Stimulated activated naive CD8-positive, alpha-beta T cell treated with anti-CD3 and anti-CD28 coated beads, Interleukin-15, Interleukin-2, amounts not matched to agents 100 U/mL and 50 U/mL, for 24 hours (primary cell): ENCODE measurements at regions not wholly inside any gene's neighbourhood (a gene's known extent, or its start where the extent isn't known, plus 50 kb on each side); places are given as distances from the start of the nearest gene placed in this dataset.

Source experiments
- ATAC-seq: fragments of 150-1000 bp; cut with Tn5 transposase; one replicate; pipeline ENCODE4 v1.10.0; 2021
- DNase-seq: peaks from one replicate; pipeline ENCODE4 v3.0.0; 2021

DNA sequence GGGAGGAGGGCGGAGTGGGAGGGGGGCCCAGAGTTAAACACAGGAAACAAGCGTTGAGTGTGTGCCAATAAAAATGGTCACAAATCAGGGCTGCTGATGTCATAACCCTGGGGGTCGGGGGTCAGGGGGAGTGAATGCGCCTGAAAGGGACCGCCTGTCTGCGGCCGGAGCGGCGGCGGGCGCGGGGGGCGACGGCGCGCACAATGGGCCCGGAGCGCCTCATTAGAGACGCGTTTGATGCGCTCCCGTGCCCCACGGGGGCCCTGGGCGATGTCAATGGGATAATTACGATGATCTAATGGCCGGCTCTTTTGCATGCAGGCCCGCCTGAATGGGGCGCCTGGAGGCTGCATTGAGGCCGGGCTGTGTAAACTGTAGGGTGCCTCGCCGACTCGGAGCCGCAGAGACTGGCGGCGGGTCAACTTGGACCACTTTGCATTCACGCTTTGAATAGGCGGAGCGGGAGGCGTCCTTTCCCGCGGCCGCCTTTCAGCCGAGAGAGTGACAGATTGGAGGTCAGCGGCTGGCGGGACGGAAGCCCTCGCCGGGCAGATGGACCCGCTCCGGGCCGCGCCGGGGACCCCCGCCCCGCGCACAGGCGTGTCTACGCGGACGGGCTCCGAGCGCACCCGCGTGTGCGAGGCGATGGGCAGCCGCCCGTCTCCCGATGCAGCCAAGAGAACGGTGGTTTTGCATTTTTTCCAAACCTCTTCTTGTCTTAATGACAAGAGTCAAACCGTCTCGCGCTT, 296.1 kb downstream of the TFAP2C start:
- DNase-seq, result peak; percentile 3

DNA sequence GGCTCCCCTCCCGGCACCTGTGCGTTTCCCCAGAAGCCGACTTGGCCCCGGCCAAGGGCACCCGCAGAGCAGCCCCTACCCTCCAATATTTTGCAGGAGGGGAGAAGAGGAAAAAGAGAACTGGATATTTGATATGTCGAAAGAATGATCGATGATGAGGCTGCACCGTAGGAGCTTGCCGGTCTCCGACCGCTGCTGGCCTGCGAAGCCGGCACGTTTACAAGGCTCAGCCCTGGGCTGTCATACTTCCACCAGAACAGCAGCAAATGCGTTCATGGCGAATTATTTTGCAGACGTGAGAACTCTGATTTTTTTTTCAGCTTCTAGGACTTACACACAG, 296.7 kb downstream of the TFAP2C start:
- no peak for DNase-seq
- no peak for ATAC-seq

More for the DNA sequence above, 296.1 kb downstream of the TFAP2C start:
- no peak for ATAC-seq

DNA sequence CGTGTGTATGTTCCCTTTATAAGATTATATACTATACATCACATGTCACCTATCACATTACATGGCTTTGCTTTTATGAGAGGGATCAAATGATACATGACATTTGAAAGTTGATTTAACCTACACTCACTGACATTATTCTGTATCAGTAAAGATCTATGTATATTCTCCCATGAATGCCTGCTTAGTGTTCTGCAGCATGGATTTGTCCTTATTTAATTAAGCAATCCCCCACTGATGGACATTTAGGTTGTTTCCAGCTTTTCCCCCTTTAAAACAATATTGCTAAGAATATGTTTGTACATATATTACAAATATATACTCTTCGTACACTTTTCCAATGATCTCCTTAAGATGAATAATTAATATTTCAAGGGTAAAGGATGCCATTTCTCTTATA, 297.4 kb downstream of the TFAP2C start:
- no peak for DNase-seq

DNA sequence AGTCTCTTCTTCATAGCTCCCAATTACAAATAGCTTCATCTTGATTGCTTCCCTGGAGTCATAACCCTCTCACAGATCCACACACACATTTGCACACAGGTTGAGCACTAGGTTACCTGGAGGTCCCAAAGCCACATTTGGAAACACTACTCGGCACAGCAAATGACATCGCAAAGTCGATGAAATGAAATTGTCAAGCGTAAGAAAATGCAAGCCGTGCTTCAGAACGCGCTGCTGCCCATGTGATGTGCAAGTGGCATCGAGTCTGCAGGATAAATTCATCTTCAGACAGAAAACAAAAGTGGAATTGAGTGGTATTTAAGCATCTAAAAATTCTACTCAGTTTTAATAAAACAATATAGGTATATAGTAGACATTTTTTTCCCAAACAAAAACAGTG, 298.0 kb downstream of the TFAP2C start:
- DNase-seq (no peak), ATAC-seq (no peak)

More for the DNA sequence above, 297.4 kb downstream of the TFAP2C start:
- ATAC-seq, result no peak

DNA sequence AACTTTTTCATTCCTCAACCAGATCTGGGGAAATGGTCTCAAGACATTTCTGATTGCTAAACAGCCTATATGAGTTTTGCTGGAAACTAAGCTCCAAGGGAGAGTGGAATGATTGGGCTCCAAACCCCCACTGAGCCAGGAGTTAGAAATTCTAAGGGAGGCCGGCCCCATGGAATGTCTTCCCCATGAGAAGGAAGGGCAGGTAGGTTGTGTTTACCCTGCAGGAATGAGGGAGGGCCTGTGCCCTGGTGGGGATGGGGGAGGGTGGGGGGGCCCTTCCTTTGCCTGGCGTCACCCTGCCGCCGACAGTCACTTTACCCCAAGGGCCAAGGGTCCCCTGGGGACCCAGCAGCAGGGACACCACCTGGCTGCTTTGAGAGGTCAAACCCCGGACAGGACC, 298.9 kb downstream of the TFAP2C start:
- DNase-seq, result no peak
- ATAC-seq, result no peak

DNA sequence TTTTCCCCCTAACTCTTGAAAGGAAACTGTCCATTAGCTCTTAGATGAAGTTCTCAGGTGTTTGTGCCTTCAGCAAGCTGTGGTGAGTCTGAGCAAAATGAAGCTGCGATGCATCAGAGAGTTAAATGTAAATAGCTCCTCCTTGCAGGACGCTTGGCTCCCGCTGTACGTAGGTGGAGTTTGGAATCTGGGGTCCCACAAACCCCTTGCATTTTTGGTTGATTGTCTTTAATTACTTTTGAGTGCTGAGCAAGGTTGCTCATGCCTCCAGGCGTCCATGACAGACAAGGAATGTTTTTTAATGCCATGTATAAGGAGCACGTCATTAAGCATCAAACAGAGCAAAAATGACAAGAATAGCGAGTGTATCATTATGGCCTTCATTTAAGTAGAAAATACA, 300.5 kb downstream of the TFAP2C start:
- DNase-seq (no peak), ATAC-seq (no peak)

DNA sequence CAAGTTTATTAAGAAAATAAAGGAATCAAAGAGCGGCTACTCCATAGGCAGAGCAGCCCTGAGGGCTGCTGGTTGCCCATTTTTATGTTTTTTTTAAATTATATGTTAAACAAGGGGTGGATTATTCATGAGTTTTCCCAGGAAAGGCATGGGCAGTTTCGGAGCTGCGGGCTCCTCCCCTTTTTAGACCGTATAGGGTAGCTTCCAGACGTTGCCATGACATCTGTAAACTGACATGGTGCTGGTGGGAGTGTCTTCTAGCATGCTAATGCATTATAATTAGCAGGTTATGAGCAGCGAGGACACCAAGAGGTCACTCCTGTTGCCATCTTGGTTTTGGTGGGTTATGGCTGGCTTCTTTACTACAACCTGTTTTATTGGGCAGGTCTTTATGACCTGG, 301.8 kb downstream of the TFAP2C start:
- ATAC-seq, result no peak
- no peak for DNase-seq

DNA sequence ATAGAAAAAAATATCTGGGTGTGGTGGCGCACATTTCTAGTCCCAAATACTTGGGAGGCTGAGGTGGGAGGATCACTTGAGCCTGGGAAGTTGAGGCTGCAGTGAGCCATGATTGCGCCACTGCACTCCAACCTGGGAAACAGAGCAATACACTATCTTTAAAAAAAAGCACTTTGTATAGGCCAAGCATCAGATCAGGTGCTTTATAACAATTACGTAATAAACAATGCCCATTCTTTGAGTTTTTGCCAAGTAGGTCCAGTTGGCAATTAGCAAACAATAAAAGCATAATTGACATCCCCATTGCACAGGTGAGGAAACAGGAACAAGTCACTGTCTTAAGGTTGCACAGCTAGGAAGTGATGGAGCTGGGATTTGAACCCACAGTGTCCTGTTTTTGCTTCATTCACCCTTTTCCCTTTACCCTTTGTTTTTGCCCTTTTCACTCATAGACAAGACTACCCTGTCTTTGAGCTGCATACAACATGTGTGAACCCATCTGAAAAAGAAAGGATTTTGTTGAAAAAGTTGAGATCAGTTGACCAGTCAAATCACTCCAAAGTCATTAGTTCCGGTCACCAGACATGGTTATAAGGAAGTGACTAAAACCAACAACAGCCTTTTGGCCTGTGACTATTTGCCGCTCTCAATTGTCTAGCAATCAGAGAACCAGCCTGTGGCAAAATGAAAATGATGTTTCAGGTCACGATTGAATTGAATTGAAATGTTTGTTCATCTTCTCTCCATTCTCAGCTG, 303.6 kb downstream of the TFAP2C start:
- ATAC-seq, result no peak
- DNase-seq, result no peak

DNA sequence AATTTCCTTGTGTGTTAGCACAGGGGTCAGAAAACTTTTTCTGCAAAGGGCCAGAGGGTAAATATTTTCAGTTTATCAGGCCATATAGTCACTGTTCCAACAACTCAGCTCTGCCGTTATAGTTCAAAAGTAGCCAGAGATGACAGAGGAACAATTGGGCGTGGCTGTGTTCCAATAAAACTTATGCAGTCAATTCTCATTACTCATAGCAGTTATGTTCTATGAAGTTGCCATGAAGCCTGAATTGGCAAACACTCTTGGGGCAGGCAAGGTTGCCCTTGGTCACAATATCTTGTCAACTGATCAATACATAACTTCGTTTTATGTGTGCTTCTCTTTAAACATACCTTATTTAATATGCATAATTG, 304.2 kb downstream of the TFAP2C start:
- no peak for DNase-seq

DNA sequence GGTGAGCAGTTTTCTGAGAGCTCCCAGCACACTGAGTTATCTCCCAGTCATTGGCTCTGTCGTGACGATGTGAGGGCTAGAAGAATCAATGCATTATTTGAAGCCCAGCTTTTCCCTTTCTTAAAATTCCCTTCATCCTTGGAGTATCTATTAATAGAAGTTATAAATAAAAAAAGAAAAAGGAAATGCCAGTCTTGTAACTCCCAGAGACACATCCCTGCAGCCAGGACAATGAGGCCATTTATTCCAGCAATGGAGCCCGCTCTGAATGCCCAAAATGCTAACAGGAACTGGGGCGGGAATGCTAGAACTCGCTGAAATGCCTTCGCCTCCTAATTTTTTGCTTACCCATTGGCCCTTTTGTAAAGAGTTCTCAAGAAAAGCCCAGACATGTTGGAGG, 305.8 kb downstream of the TFAP2C start:
- DNase-seq (no peak), ATAC-seq (no peak)

More for the DNA sequence above, 304.2 kb downstream of the TFAP2C start:
- no peak for ATAC-seq

DNA sequence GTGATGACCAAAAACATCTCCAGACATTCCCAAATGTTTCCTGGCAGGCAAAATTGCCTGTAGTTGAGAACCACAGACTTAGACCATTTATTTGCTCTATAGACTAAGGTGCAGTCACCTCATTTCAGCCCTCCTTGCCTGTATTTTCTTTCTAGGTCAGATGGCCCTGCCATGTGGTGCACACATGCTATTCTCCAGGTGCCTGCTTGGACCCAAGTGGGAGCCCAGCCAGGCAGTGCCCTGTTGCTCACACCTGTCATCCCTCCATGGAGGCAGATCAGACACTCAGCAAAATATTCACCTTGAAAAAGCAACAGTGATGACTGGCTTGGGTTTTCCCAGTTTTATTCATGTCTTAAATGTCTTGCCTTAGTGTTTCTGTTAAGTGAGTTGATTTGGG, 311.4 kb downstream of the TFAP2C start:
- ATAC-seq (no peak), DNase-seq (no peak)

DNA sequence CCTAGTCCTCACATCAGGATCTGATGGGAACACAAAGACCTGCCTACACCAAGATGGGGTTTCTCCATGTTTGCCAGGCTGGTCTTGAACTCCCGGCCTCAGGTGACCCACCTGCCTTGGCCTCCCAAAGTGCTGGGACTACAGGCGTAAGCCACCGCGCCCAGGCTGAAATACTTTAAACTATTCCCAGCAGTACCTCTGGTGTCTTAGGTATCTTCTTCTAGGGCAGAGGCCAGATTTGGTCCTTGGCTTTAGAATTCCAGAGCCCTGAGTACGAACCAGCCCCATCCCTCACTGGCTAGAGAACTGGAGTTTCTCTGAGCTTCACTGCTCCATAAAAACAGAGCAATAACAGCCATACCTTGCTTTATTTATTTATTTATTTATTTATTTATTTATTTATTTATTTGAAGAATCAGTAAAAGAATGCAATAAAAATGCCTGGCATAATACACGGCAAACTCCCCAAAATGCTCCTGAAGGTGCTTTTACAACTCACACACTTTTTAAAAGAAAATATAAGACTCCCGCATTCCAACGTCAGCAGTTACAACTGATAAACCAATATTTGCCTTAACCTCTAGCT, 312.1 kb downstream of the TFAP2C start:
- DNase-seq (no peak), ATAC-seq (no peak)

DNA sequence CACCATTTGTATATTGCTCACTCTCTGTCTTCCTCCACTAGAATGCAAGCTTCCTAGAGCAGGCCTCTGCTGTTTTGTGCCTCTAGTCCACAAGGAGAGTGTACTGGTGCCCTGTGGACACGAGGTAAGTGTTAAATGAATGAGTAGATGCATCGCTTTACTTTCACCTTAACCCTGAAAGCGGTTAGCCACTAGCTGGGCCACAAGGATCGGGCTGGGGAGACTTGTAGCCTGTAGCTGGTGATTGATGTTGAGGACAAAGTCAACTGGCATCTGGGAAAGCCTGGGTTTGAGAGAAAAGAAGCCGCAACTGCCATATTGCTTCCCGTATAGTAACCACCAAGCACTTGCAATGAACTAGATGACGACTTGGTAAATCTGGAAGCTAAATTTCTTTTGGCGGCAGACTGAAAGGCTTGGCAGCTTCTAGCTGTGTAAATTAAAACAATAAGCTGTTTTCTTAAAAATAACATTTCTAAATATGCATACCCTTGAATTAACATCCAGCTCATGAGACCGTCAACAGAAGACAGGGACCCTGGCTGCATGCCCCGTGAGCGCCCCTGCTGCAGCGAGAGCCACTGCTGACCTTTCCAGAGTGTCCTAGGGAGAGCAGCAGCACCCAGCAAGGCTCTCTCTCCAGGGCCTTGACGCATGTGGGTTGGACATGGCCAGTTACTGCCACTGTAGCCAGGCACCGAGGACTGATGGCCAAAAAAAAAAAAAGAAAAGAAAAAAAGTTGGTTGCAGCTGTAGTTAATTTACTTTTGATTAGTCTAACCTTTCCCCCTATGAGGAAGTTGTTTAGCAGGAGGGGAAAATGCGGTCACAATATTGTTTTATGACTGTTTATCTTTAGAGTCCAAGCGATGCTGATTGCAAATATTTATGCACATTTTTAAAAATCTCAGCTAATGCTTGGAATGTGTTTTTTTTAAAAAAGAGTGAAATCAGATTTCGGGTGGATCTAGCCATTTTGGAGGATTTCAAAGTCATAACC, 315.1 kb downstream of the TFAP2C start:
- DNase-seq, result no peak
- no peak for ATAC-seq

DNA sequence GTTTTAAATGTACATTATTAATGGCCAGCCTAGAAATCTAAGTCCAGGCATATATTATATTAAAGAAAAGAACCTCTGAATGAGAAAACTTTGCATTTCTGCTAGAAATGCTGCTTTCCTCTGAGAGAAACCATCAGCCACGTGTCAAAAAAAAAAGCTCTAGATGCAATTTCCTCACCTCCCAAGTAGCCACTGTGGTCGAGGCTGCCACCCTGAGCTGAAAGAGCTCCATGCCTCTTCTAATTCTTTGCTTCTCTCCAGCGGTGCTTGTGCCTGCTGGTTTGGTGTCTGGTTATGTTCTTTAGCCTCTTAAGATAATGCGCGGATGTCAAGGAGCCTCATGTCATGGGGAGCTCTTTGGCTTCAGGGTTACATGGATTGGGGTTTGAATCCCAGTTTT, 316.0 kb downstream of the TFAP2C start:
- ATAC-seq, result no peak
- DNase-seq, result no peak

DNA sequence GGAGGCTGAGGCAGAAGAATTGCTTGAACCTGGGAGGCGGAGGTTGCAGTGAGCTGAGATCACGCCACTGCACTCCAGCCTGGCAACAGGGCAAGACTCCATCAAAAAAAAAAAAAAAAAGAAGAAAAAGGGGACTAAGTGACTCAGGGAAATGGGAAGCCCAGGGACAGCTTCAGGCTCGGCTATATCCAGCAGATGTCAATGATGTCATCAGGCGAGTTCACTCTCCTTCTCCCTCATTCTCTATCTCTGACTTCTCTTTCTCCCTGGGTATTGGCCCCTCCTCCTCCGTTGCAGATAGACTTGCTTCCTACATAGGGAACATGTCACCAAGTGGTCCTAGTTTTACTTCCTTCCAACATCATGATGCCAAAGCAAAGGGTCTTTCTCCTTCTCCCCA, 316.8 kb downstream of the TFAP2C start:
- DNase-seq (no peak), ATAC-seq (no peak)

DNA sequence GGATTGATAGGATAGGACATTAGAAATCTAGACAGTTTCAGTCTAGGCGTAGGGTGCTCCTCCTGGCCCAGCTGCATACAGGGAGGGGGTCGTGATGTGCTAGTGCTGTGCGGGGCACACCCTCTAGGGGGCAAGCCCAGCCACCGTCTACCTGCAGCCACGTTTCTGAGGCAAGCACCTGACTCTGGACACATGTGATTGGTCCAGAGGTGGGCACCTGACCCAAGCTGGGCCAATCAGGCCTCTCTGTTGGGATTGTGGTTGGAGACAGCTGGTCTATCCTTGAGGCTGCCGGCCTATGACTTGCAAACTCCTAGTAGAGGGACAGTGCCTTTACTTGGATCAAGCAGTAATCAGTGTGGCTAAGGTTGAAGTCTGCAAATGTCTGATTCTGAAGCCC, 317.1 kb downstream of the BMP7 start:
- DNase-seq (no peak), ATAC-seq (no peak)

DNA sequence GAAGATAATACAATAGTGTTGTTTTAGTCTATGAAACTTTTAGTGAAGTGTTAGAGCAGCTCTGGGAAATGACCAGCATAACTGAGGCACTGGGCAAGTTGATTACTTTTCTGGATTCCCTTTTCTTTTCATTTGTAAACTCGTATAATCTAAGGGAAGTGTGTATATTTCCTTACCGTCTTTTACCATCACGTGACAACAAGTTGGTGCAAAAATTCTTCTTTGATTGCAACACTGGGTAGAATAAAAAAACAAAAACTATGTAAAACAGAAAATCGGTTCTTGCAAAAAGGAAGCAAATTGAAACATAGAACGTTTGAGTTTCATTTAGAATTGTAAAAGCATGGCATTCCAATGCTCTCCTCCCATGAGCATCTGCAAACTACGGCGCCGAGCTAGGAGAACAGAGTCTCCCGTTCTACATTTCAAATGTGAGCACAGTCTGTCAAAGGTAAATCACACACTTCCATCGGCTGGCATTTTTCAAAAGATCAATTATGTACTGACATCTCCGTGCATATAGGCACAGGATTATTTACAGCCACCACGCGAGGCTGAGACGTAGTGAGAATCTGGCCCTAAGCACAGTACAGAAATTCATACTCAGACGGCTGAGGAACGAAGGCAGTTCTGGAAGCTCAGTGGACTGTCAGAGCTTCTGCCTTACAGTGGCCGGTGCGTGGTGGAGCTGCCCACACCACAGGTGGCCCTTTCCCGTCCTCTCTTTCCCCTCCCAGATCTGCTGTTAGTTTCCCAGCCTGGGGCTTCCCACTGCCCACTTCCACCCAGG, 314.0 kb downstream of the BMP7 start:
- ATAC-seq (no peak), DNase-seq (no peak)

DNA sequence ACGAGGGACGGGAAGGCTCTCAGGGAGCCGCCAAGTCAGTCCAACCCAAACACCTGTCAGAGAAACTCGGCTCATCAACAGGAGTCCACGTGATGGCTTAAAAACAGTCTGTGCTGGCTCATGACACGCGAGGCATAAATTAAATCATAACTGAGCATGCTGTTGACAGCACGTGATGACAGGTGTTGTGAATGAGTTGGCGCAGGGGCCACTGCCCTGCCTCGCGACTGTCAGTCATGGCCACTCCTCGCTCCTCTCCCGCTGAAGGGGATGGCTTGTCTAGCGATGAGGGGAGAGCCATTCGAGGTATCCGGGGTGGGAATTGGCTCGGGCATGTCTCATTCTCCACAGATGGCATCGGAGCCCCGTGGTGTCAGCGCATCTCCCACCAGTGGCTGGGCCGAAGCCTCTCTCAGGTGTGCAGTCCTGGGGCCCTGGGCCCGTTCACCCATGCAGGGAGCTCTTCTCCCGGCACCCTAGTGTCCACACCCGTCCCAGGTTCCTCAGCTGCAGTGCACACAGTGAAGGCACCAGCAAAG, 313.3 kb downstream of the BMP7 start:
- ATAC-seq (no peak), DNase-seq (no peak)

DNA sequence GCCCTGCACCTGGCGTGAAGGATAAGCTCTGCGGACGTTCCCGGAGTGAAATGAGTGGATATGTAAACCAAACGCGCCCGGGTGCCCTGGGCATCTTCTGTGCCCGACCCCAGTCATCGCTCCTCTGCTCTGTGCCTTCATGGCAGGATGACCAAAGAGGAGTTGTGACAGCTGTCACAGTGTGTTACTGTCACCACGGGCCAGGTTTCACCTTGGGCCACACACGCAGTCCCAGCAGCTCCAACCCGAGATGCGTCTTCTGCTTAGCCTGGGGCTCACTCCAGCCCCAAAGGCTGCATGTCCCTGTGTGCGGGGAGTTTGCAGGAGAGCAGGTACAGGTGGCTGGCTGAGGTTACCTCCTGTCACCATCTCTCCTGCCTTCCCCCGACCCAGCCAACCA, 311.6 kb downstream of the BMP7 start:
- peak; percentile 6 for ATAC-seq
- no peak for DNase-seq

DNA sequence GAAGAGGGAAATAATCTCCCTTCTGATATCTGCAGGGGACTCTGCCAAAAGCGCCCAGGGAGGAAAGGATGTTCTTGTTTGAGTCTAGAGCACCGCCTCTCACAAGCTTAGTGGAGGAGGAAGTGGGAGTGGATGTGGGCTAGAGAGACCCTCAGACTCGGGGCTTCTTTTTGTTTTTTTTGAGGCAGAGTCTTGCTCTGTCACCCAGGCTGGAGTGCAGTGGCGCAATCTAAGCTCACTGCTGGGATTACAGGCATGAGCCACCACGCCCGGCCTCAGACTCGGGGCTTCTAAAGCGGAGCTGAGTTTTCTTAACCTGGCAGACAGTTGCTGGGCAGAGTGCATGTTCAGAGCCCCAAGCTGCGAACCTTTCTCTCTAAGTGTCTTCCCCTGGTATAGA, 310.8 kb downstream of the BMP7 start:
- ATAC-seq (no peak), DNase-seq (no peak)

DNA sequence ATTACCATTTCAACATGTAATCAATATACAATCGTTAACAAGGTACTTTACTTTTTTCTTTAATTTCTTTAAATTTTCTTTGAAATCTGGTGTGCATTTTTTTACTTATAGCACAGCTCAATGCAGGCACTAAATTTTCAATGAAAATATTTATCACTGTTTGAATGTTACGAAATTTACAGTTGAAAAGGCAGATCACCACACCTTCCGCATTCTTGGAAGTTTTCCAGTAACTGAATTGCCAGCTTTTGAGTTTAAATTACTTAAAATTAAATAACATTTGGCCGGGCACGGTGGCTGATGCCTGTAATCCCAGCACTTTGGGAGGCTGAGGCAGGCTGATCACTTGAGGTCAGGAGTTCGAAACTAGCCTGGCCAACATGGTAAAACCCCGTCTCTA, 309.9 kb downstream of the BMP7 start:
- no peak for ATAC-seq
- DNase-seq, result no peak
